ENCODE measurements at regions not wholly inside any gene's neighbourhood (a gene's known extent, or its start where the extent isn't known, plus 50 kb on each side); places are given as distances from the start of the nearest gene placed in this dataset.

- no peaks in the 10 kb centered on the region for H3K9me3 ChIP-seq
- no peak overlapping the region for H3K27ac ChIP-seq
- no peaks in the 10 kb centered on the region for H3K27me3 ChIP-seq
- no peak overlapping the region for H3K4me3 ChIP-seq
- intact Hi-C loops (cut with DNase I; ENCODE audit: low total_unique reads), result no loop called here
- TF ChIP-seq POLR2A (IDR thresholded peaks at IDR 0.05) (no peak), CTCF (IDR thresholded peaks at IDR 0.05) (no peak)
- peaks cover 0 to 3% of the 10 kb centered on the region in 2 donors for H3K4me1 ChIP-seq
- H3K36me3 ChIP-seq, result no peaks in the 10 kb centered on the region
- DNase-seq, result no peak
These were observed 117.4 kb upstream of the PELI2 start for GRCh38 chr14:56000846-56001245.

GRCh38 chr14:56002342-56002741, 115.9 kb upstream of the PELI2 start:
- Histone ChIP-seq H3K27me3 (no peaks in the 10 kb centered on the region), H3K36me3 (no peaks in the 10 kb centered on the region), H3K4me3 (no peak overlapping the region), H3K9me3 (no peaks in the 10 kb centered on the region), H3K27ac (no peak overlapping the region), H3K4me1 (peaks cover 0 to 3% of the 10 kb centered on the region in 2 donors)
- no peak for DNase-seq
- intact Hi-C loops (cut with DNase I; ENCODE audit: low total_unique reads), result no loop called here
- TF ChIP-seq CTCF (IDR thresholded peaks at IDR 0.05), result no peak
- no peak for TF ChIP-seq POLR2A (IDR thresholded peaks at IDR 0.05)

- peaks cover 0 to 3% of the 10 kb centered on the region in 2 donors for H3K4me1 ChIP-seq
- TF ChIP-seq CTCF (IDR thresholded peaks at IDR 0.05) (no peak), POLR2A (IDR thresholded peaks at IDR 0.05) (no peak)
- no peak overlapping the region for H3K27ac ChIP-seq
- DNase-seq, result no peak
- no peaks in the 10 kb centered on the region for H3K36me3 ChIP-seq
- no peak overlapping the region for H3K4me3 ChIP-seq
- intact Hi-C loops (cut with DNase I; ENCODE audit: low total_unique reads), result no loop called here
- H3K9me3 ChIP-seq, result no peaks in the 10 kb centered on the region
- H3K27me3 ChIP-seq, result no peaks in the 10 kb centered on the region
These were observed 115.2 kb upstream of the PELI2 start for GRCh38 chr14:56002876-56003625.

GRCh38 chr14:56004323-56004722, 113.9 kb upstream of the PELI2 start:
- DNase-seq, result no peak
- TF ChIP-seq POLR2A (IDR thresholded peaks at IDR 0.05) (no peak), CTCF (IDR thresholded peaks at IDR 0.05) (no peak)
- Histone ChIP-seq H3K27me3 (no peaks in the 10 kb centered on the region), H3K4me1 (peaks cover 0 to 3% of the 10 kb centered on the region in 2 donors), H3K27ac (peak overlapping the region; percentile 61 to 72), H3K4me3 (no peak overlapping the region), H3K9me3 (no peaks in the 10 kb centered on the region), H3K36me3 (no peaks in the 10 kb centered on the region)
- intact Hi-C loops (cut with DNase I; ENCODE audit: low total_unique reads), result no loop called here

GRCh38 chr14:56004786-56005185, 113.4 kb upstream of the PELI2 start:
- intact Hi-C loops (cut with DNase I; ENCODE audit: low total_unique reads), result no loop called here
- peak overlapping the region; percentile 9 to 24 for H3K4me3 ChIP-seq
- H3K9me3 ChIP-seq, result no peaks in the 10 kb centered on the region
- H3K4me1 ChIP-seq, result peaks cover 0 to 3% of the 10 kb centered on the region in 2 donors
- no peaks in the 10 kb centered on the region for H3K36me3 ChIP-seq
- H3K27ac ChIP-seq, result peak overlapping the region; percentile 61 to 72
- no peak for TF ChIP-seq POLR2A (IDR thresholded peaks at IDR 0.05)
- TF ChIP-seq CTCF (IDR thresholded peaks at IDR 0.05), result no peak
- H3K27me3 ChIP-seq, result no peaks in the 10 kb centered on the region
- DNase-seq, result peak; percentile 27

Data from uterus (tissue), 3 donors.